ENCODE measurements at regions not wholly inside any gene's neighbourhood (a gene's known extent, or its start where the extent isn't known, plus 50 kb on each side); places are given as distances from the start of the nearest gene placed in this dataset.

DNA sequence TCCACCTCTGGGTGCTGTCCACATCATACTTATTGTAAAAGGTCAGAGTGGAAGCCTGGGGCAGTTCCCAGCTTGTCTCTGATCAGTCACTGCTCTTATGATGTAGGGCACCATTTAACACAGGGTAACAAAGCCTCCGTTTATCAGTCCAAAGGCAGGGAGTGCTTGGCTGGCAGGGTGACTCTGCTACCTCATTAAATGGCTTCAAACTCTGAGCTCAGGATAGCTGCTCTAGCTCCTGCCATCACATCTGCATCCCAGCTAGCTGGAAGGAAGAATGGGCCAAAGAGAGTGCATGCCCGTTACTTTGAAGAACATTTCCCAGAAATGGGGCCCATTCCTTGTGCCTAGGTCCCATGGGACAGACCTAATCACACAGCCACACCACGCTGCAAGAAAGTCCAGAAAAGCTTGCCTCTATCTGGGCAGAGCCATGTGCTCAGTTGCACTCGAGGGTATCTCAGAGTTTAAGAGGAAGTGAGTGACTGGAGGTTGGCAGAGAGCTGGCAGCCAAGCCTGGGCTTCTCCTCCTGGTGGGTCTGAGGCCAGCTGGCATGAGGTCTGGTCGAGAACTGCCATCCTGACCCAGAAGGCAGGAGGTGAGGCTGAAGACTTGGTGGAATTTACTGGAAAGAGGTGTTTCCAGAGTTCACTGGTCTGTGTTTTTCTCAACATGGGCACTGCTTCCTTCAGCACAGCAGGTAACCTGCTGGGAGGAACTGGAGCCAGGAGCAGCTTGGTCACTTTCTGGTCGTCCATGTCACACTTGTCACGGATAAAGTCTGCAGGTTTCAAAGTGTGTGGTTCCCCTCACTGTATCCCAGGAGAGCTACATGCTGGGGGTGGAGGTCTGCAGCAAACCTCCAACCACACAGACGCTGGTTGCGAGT is 935.7 kb downstream of the BRD1 start:
- no peak overlapping the region for H3K4me3 ChIP-seq
- H3K9me3 ChIP-seq: no peaks in the 10 kb centered on the region
- intact Hi-C loops (cut with DNase I): no loop called here
- TF ChIP-seq, protein P1, sequence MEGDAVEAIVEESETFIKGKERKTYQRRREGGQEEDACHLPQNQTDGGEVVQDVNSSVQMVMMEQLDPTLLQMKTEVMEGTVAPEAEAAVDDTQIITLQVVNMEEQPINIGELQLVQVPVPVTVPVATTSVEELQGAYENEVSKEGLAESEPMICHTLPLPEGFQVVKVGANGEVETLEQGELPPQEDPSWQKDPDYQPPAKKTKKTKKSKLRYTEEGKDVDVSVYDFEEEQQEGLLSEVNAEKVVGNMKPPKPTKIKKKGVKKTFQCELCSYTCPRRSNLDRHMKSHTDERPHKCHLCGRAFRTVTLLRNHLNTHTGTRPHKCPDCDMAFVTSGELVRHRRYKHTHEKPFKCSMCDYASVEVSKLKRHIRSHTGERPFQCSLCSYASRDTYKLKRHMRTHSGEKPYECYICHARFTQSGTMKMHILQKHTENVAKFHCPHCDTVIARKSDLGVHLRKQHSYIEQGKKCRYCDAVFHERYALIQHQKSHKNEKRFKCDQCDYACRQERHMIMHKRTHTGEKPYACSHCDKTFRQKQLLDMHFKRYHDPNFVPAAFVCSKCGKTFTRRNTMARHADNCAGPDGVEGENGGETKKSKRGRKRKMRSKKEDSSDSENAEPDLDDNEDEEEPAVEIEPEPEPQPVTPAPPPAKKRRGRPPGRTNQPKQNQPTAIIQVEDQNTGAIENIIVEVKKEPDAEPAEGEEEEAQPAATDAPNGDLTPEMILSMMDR (IDR thresholded peaks at IDR 0.05): no peak
- ATAC-seq (no peak), DNase-seq (no peak)
- H3K27me3 ChIP-seq: peaks cover 0 to 41% of the 10 kb centered on the region in 2 donors
- H3K4me1 ChIP-seq: no peaks in the 10 kb centered on the region
- H3K27ac ChIP-seq: no peak overlapping the region
- no peaks in the 10 kb centered on the region for H3K36me3 ChIP-seq

DNA sequence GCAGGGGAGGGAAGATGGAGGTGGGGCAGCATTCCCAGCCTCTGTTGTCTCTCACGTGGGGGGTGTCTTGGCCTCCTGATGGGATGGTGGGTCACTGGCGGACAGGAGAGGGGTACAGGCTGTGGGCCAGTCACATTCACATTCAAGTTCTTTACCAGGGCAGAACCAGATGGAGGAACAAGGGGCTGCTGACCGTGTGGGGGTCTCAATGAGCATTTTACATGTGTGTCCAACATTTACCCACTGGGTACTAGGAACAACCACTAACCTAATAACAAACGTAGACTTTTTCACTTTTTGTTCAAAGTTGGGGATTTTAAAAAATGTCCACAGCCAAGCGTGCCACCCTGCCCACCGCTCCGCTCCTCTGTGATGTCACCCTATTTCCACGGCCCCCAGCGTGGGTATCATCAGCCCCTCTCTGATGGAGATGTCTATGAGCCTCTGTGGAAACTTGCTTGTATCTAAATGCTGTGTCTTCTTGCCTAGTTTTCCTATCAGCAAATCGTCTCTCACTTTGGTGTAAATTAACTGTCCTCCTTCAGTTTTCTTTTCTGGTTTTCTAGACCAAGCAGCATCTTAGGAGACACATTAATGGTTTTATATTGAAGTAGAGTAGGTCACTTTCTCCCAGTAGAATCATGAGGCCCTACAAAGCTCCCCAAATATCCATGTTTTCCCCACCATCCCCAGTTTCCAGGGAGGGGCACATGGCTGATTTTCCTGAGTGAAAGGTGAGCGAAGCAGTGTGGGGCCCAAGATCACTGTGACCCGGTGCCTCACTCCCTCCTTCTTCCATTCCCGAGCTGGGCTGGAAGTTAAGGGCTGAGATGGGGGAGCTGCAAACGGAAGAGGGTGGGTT is 936.7 kb downstream of the BRD1 start:
- intact Hi-C loops (cut with DNase I): no loop called here
- ATAC-seq: no peak

DNA sequence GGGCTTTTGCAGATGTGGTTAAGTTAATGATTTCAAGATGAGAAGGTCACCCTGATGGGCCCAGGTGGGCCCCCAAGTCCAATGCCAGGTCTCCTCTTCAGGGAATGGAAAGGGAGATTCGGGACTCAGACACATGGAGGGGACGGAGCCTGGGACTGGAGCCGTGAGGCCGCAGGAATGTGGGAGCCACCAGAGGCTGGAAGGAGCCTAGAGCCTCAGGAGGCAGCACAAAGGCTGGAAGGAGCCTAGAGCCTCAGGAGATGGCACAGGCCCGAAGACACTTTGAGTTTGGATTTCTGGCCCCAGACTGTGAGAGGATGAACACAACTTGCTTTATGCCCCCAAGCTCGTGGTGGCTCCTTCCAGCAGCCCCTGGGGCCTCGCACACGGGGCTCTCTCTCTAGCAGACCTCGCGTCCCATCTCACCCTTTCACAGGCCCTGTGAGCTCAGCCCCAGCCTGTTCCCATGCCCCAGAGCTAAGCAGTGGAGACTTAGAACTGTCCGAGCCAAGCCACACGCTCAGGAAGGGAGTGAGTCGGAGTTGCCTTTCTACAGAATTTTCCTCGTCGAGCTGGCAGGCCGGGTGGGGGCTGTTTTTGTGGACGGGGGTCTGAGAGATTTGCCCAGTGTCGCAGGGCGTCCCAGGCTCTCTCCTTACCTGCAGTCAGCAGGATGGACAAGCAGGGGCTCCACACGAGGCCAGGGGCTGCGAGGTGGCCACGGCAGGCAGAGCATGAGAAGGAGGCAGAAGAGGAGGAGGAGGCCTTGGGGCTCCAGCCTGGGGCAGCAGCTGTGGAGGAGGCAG is 937.6 kb downstream of the BRD1 start:
- Histone ChIP-seq H3K36me3 (no peaks in the 10 kb centered on the region), H3K9me3 (no peaks in the 10 kb centered on the region)
- intact Hi-C loops (cut with DNase I): no loop called here

More for the DNA sequence above, 936.7 kb downstream of the BRD1 start:
- Histone ChIP-seq H3K9me3 (no peaks in the 10 kb centered on the region), H3K36me3 (no peaks in the 10 kb centered on the region), H3K4me1 (no peaks in the 10 kb centered on the region), H3K27ac (no peak overlapping the region), H3K27me3 (peaks cover 0 to 42% of the 10 kb centered on the region in 2 donors), H3K4me3 (no peak overlapping the region)
- TF ChIP-seq, protein P1 (IDR thresholded peaks at IDR 0.05): no peak
- peak in 1 of 4 donors; percentile 49 for DNase-seq

DNA sequence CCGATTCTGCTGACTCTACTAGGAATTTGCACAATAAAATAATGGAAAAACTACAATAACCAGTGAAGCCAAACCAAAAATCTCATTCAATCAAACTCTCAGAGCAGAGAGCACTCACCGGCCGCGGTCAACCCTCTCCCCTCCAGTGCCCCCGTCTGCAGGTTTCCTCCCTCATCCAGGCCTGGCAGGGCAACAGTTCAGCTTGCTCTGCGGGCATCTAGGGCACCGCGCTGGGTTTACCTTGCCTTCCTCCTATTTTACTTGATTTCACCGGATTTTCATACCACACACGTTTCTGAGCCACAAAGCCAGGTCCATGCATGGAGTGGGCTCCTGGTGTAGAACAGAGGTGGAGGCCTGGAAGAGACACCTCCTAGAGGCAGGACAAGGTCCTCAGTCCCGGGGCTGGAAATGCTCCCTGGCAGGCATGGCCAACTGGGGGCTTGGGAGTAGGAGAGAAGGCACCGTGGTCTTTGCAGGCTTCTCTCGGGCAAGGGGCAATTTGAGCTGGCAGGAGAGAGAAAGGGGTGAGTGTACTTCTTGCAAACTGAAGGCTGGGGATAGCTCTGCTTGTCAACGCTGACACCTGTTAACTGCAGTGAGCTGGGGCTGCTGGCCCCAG is 938.4 kb downstream of the BRD1 start:
- no peaks in the 10 kb centered on the region for H3K4me1 ChIP-seq
- H3K27me3 ChIP-seq: peaks cover 0 to 42% of the 10 kb centered on the region in 2 donors
- H3K9me3 ChIP-seq: no peaks in the 10 kb centered on the region
- no peak overlapping the region for H3K27ac ChIP-seq
- intact Hi-C loops (cut with DNase I): no loop called here
- no peak overlapping the region for H3K4me3 ChIP-seq
- TF ChIP-seq, protein P1 (IDR thresholded peaks at IDR 0.05): no peak
- H3K36me3 ChIP-seq: no peaks in the 10 kb centered on the region
- ATAC-seq (no peak), DNase-seq (peak in 1 of 4 donors; percentile 50)

More for the DNA sequence above, 937.6 kb downstream of the BRD1 start:
- DNase-seq (peak in 1 of 4 donors; percentile 58), ATAC-seq (no peak)
- H3K4me1 ChIP-seq: no peaks in the 10 kb centered on the region
- peaks cover 0 to 42% of the 10 kb centered on the region in 2 donors for H3K27me3 ChIP-seq
- TF ChIP-seq, protein P1 (IDR thresholded peaks at IDR 0.05): no peak
- no peak overlapping the region for H3K4me3 ChIP-seq
- no peak overlapping the region for H3K27ac ChIP-seq

Data from left lung (tissue), 4 donors.